PC-3 (cell line): ENCODE measurements at regions not wholly inside any gene's neighbourhood (a gene's known extent, or its start where the extent isn't known, plus 50 kb on each side); places are given as distances from the start of the nearest gene placed in this dataset.

Experiments used
- CTCF ChIP-seq: fragments of 300-600 bp; sonication (generic); conservative IDR thresholded peaks from 2 replicates; pipeline ENCODE4 v1.5.1; 2017; ENCODE audit warnings: antibody characterized with exemption, low read depth, mild to moderate bottlenecking, low read length
- EZH2phosphoT487 ChIP-seq: fragments of 300-600 bp; sonication (generic); IDR thresholded peaks from 2 replicates; pipeline ENCODE4 v1.6.1; 2018; ENCODE audit warnings: mild to moderate bottlenecking, antibody characterized with exemption, low read length, borderline replicate concordance

- TF ChIP-seq CTCF (no peak), EZH2phosphoT487 (no peak)
Observed at GRCh38 chr5:34536699-34537098, 119.4 kb upstream of the RAI14 start.
